HEK293 (cell line): ENCODE measurements at regions not wholly inside any gene's neighbourhood (a gene's known extent, or its start where the extent isn't known, plus 50 kb on each side); places are given as distances from the start of the nearest gene placed in this dataset.

ENCODE experiments used
- ATF2 ChIP-seq: fragments of 450-650 bp; formaldehyde crosslinking; IDR thresholded peaks from 2 replicates; pipeline ENCODE4 v1.5.1; 2016; ENCODE audit warnings: missing biosample characterization, missing genetic modification characterization, low read depth
- BCL11B ChIP-seq: fragments of 450-650 bp; formaldehyde crosslinking; IDR thresholded peaks from 2 replicates; pipeline ENCODE4 v1.5.1; 2016; ENCODE audit warnings: low read depth, missing biosample characterization, missing genetic modification characterization
- CTCF ChIP-seq: fragments of 450-650 bp; formaldehyde crosslinking; IDR thresholded peaks from 2 replicates; pipeline ENCODE4 v1.5.1; 2016; ENCODE audit warnings: missing biosample characterization, missing genetic modification characterization
- PBX3 ChIP-seq: sonication (generic); formaldehyde crosslinking; IDR thresholded peaks from 2 replicates; pipeline ENCODE4 v1.8.1; 2022; ENCODE audit warnings: mild to moderate bottlenecking, moderate library complexity, missing genetic modification reagents
- ZBTB1 ChIP-seq: fragments of 450-650 bp; formaldehyde crosslinking; IDR thresholded peaks from 2 replicates; pipeline ENCODE4 v1.5.1; 2016; ENCODE audit warnings: missing biosample characterization, missing genetic modification characterization
- ZBTB21 ChIP-seq: fragments of 450-650 bp; formaldehyde crosslinking; IDR thresholded peaks from 2 replicates; pipeline ENCODE4 v1.5.1; 2017; ENCODE audit warnings: missing biosample characterization, missing genetic modification characterization
- ZNF416 ChIP-seq: fragments of 450-650 bp; formaldehyde crosslinking; IDR thresholded peaks from 2 replicates; pipeline ENCODE4 v1.5.1; 2016; ENCODE audit warnings: missing biosample characterization, missing genetic modification characterization
- ZNF473 ChIP-seq: fragments of 450-650 bp; formaldehyde crosslinking; IDR thresholded peaks from 2 replicates; pipeline ENCODE4 v1.5.1; 2017; ENCODE audit warnings: missing biosample characterization, missing genetic modification characterization
- ZNF561 ChIP-seq: fragments of 450-650 bp; IDR thresholded peaks from 2 replicates; pipeline ENCODE4 v1.5.1; 2018; ENCODE audit warnings: missing biosample characterization, missing genetic modification characterization, borderline replicate concordance
- ZNF664 ChIP-seq: fragments of 450-650 bp; formaldehyde crosslinking; IDR thresholded peaks from 2 replicates; pipeline ENCODE4 v1.5.1; 2016; ENCODE audit warnings: missing biosample characterization, missing genetic modification characterization
- ZSCAN18 ChIP-seq: fragments of 450-650 bp; formaldehyde crosslinking; IDR thresholded peaks from 2 replicates; pipeline ENCODE4 v1.5.1; 2016; ENCODE audit warnings: missing biosample characterization, missing genetic modification characterization
- ZSCAN30 ChIP-seq: fragments of 450-650 bp; IDR thresholded peaks from 2 replicates; pipeline ENCODE4 v1.5.1; 2018; ENCODE audit warnings: missing biosample characterization, mild to moderate bottlenecking, missing genetic modification characterization, moderate library complexity

- TF ChIP-seq ATF2 (tag by site-specific recombination), result no peak
- no peak for TF ChIP-seq CTCF
- TF ChIP-seq ZNF664 (tag by site-specific recombination), result no peak
- TF ChIP-seq PBX3 (CRISPR knock-in tag), result no peak
- no peak for TF ChIP-seq ZSCAN18 (tag by site-specific recombination)
- no peak for TF ChIP-seq ZBTB1 (tag by site-specific recombination)
- no peak for TF ChIP-seq ZNF416 (tag by site-specific recombination)
- TF ChIP-seq ZBTB21, result no peak
- no peak for TF ChIP-seq ZSCAN30 (tag by site-specific recombination)
- no peak for TF ChIP-seq ZNF473 (tag by site-specific recombination)
- no peak for TF ChIP-seq BCL11B (tag by site-specific recombination)
- TF ChIP-seq ZNF561 (tag by site-specific recombination), result no peak
These were observed 66.8 kb upstream of the TMCC3 start for GRCh38 chr12:94717108-94717507.
